Kidney (tissue), 13 donors: ENCODE measurements at regions not wholly inside any gene's neighbourhood (a gene's known extent, or its start where the extent isn't known, plus 50 kb on each side); places are given as distances from the start of the nearest gene placed in this dataset.
A peak's percentile ranks its signal among the peaks of the same experiment; 100 is the strongest.

ENCODE experiments used
- DNase-seq, 5 donors: peaks; one replicate each; pipeline ENCODE4 v3.0.0-alpha.2; 2013 to 2020
- FAIRE-seq: peaks from 2 replicates; lab custom pipeline; 2012; peaks lifted over from hg19 to GRCh38; lab: Jason Lieb, UNC
- H3K27ac ChIP-seq, 2 donors: one replicate each; pipeline ENCODE4 v1.7.0; 2013; ENCODE audit warnings: low read depth in 2 of 2, low read length in 2 of 2, inconsistent platforms in 1 of 2
- H3K27me3 ChIP-seq: one replicate; pipeline ENCODE4 v1.7.1; 2013; ENCODE audit warnings: low read length, inconsistent platforms; ENCODE audit not compliant: control insufficient read depth, insufficient read depth
- H3K36me3 ChIP-seq, 3 donors: one replicate each; pipeline versions ENCODE4 v1.7.0 to v1.7.1; 2013; ENCODE audit warnings: low read length in 3 of 3, control low read depth in 1 of 3, inconsistent platforms in 1 of 3; ENCODE audit not compliant: insufficient read depth in 3 of 3, control insufficient read depth in 2 of 3
- H3K4me1 ChIP-seq, 3 donors: one replicate each; pipeline versions ENCODE4 v1.7.0 to v1.7.1; 2013; ENCODE audit warnings: low read length in 3 of 3, inconsistent platforms in 1 of 3, low read depth in 1 of 3; ENCODE audit not compliant: control insufficient read depth in 2 of 3, insufficient read depth in 2 of 3
- H3K4me3 ChIP-seq, 3 donors: one replicate each; pipeline versions ENCODE4 v1.7.0 to v1.8.1; 2013; ENCODE audit warnings: low read length in 3 of 3, control low read depth in 1 of 3, inconsistent platforms in 1 of 3
- H3K9ac ChIP-seq, 3 donors: one replicate each; pipeline versions ENCODE4 v1.7.0 to v1.7.1; 2013; ENCODE audit warnings: low read length in 3 of 3, control low read depth in 1 of 3, inconsistent platforms in 1 of 3
- H3K9me3 ChIP-seq, 3 donors: one replicate each; pipeline versions ENCODE4 v1.7.0 to v1.7.1; 2013; ENCODE audit warnings: low read length in 3 of 3, control low read depth in 1 of 3, inconsistent platforms in 1 of 3; ENCODE audit not compliant: control insufficient read depth in 2 of 3, insufficient read depth in 1 of 3
- CTCF ChIP-seq: IDR thresholded peaks from 3 replicates; pipeline ENCODE4 v1.5.1; 2012; ENCODE audit warnings: mild to moderate bottlenecking, moderate library complexity, borderline replicate concordance; ENCODE audit not compliant: insufficient read depth; ENCODE audit errors: extremely low read depth
- intact Hi-C: fragments of 100-400 bp; cut with DNase I; formaldehyde crosslinking; loops from one replicate; pipeline ENCODE4 v1.11.1; 2022
- donor health status: control.
- donor health status: control.
- donor health status: control.
- donor health status: control.
- donor health status: control.
- donor health status: DM: yes; HTN: yes; CAD: no.
- donor health status: Normal renal cell carcinoma (clear cell type).

DNA sequence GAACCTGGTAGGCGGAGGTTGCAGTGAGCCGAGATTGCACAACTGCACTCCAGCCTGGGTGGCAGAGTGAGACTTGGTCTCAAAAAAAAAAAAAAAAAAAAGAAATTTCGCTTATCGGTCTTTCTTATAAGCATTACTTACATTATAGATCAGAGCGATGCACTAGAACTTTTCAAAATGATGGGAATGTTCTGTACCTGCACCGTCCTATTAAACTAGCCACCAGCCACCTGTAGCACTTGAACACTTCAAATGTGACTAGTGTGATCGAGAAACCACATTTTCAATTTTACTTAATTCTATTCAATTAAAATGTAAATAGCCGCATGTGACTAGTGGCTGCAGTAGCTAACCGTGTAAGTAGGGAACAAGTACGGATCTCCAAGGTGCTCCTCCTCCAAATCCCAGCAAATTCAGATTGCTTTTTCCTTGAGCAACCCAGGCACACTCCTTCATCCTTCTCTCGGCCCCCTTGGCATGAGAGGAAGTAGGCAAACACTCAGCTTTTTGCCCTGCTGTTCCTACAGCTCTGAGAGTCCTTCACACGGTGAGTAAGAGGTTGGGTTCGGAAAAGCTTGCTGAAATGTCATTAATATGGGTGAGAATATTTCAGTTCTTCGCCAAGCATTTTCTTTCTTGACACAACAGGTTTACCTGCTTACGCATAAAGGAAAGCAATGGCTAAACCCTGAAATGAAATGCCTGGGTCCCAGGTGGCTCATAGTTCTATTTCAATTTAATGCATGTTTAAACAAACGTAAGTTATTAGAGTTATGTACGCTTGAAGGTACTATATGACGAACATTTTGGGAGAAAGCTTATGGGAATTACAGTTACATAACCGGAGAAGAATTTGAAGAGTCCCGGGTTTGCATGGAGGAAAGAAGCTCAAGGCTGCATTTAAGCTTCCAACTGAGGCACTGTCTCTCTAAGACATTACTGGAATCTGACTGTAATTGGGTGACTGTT is 69.5 kb upstream of the HUNK start:
- H3K27ac ChIP-seq, result no peak overlapping the region
- H3K4me3 ChIP-seq, result no peak overlapping the region
- H3K27me3 ChIP-seq, result no peaks in the 10 kb centered on the region
- H3K36me3 ChIP-seq, result no peaks in the 10 kb centered on the region
- no peaks in the 10 kb centered on the region for H3K9me3 ChIP-seq
- FAIRE-seq (no peak), DNase-seq (no peak)
- no peaks in the 10 kb centered on the region for H3K4me1 ChIP-seq
- H3K9ac ChIP-seq, result no peak overlapping the region
- no peak for TF ChIP-seq CTCF
- intact Hi-C loops, result no loop called here

DNA sequence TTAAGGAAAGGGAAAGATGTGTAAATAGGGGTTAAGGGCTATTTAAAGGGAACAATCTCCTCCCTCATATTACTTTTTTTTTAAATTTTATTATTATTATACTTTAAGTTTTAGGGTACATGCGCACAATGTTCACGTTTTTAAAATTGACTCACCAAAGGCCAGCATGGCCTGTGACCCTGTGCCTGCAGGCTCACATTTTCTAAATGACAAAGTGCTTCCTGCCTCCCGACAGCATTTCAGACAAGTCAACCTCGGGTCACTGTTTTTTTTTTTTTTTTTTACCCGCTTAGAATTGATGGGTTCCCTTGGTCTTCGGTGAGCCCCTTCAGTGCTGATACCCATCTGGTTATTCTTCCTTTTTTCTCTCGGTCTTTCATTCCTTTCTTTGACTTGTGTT is 70.4 kb upstream of the SCAF4 start:
- H3K27ac ChIP-seq, result no peak overlapping the region
- FAIRE-seq, result no peak
- intact Hi-C loops, result no loop called here

GRCh38 chr21:31801551-31802219 is 69.8 kb upstream of the SCAF4 start:
- H3K4me1 ChIP-seq, result no peaks in the 10 kb centered on the region
- H3K9me3 ChIP-seq, result no peaks in the 10 kb centered on the region
- no peak overlapping the region for H3K4me3 ChIP-seq
- intact Hi-C loops, result no loop called here
- DNase-seq (no peak), FAIRE-seq (no peak)
- no peaks in the 10 kb centered on the region for H3K27me3 ChIP-seq
- H3K9ac ChIP-seq, result no peak overlapping the region
- TF ChIP-seq CTCF, result no peak
- no peak overlapping the region for H3K27ac ChIP-seq
- no peaks in the 10 kb centered on the region for H3K36me3 ChIP-seq

More for the DNA sequence above, 70.4 kb upstream of the SCAF4 start:
- H3K36me3 ChIP-seq, result no peaks in the 10 kb centered on the region
- no peaks in the 10 kb centered on the region for H3K9me3 ChIP-seq
- H3K27me3 ChIP-seq, result no peaks in the 10 kb centered on the region
- no peaks in the 10 kb centered on the region for H3K4me1 ChIP-seq
- H3K4me3 ChIP-seq, result no peak overlapping the region
- peak in 1 of 5 donors; percentile 22 for DNase-seq
- no peak overlapping the region for H3K9ac ChIP-seq
- TF ChIP-seq CTCF, result no peak
